DND-41 (cell line): ENCODE measurements at regions not wholly inside any gene's neighbourhood (a gene's known extent, or its start where the extent isn't known, plus 50 kb on each side); places are given as distances from the start of the nearest gene placed in this dataset.
"Not testable (repeated sequence)": the region's sequence is repeated elsewhere in the genome, so short reads cannot be mapped to it uniquely, and the experiment has no call there.

Experiments
- EZH2 ChIP-seq: IDR thresholded peaks from 3 replicates; pipeline ENCODE4 v1.6.1; 2012; ENCODE audit warnings: borderline replicate concordance, low read depth, mild to moderate bottlenecking, moderate library complexity, low read length, inconsistent platforms; ENCODE audit not compliant: severe bottlenecking
- TF ChIP-seq, protein P1 (sequence below): IDR thresholded peaks from 2 replicates; pipeline ENCODE4 v1.5.1; 2012; ENCODE audit warnings: borderline replicate concordance, low read length, moderate library complexity, mild to moderate bottlenecking; ENCODE audit not compliant: poor library complexity, severe bottlenecking; ENCODE audit errors: extremely low read depth

- TF ChIP-seq, protein P1, sequence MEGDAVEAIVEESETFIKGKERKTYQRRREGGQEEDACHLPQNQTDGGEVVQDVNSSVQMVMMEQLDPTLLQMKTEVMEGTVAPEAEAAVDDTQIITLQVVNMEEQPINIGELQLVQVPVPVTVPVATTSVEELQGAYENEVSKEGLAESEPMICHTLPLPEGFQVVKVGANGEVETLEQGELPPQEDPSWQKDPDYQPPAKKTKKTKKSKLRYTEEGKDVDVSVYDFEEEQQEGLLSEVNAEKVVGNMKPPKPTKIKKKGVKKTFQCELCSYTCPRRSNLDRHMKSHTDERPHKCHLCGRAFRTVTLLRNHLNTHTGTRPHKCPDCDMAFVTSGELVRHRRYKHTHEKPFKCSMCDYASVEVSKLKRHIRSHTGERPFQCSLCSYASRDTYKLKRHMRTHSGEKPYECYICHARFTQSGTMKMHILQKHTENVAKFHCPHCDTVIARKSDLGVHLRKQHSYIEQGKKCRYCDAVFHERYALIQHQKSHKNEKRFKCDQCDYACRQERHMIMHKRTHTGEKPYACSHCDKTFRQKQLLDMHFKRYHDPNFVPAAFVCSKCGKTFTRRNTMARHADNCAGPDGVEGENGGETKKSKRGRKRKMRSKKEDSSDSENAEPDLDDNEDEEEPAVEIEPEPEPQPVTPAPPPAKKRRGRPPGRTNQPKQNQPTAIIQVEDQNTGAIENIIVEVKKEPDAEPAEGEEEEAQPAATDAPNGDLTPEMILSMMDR = not testable (repeated sequence)
- not testable (repeated sequence) for TF ChIP-seq EZH2
Measured at GRCh38 chr18:14262786-14263185, 130.6 kb upstream of the ZNF519 start.
